ENCODE measurements at regions not wholly inside any gene's neighbourhood (a gene's known extent, or its start where the extent isn't known, plus 50 kb on each side); places are given as distances from the start of the nearest gene placed in this dataset.

DNA sequence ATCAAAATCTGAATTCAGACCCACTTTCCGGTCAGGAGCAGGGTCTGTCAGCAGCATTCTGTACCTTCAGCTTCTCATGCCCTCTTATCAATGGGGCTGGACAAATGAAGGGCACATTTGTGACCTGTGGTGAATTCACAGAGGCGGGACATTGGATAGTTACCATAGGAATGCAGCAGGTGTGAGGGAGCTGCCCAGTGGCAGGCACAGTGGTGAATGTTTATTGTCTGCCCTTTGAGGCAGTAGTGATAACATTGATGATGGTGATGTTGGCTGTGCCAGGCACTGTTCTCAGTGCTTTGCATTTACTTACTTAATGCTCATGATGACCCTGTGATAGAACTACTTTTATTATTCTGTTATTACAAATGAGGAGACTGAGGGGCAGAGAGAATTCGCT, 101.2 kb upstream of the KIT start:
- H3K27me3 ChIP-seq (ENCODE audit: insufficient read depth, low read depth, low read length), result no peaks in the 10 kb centered on the region
- H3K36me3 ChIP-seq (ENCODE audit: insufficient read depth, low read length), result no peaks in the 10 kb centered on the region

DNA sequence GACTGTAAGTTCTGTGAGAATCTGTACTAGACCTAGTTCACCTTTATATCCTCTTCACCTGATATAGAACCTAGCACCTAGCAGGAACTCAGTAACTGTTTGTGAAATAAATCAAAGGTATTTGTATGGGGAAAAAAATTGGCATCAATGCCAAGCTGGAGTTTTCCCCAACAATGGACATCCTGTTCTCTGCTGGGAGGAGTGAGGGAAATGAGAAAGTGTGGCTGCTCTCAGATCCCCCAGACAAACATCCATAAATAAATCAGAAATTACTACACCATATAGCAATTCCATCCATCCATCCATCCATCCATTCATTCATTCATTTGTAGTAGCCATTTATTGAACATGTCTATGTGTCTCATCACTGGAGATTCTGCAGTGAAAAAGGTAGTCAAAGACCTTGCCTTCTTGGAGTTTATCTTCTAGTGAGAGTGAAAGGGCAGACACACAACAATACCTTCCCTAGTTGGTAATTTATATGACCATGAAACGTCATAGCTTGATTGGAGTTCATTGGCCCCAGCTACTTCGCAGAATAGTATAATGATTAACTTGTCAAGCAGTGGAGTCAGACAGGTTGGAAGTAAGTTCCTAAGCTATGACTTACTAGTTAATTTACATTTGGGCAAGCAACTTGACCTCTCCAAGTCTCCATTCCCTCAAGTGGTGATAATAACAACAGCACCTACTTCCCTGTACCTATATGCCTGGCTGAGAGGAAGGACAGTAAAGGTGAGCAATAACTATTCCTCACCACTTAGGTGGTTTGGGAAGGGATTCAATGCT, 98.7 kb upstream of the KIT start:
- H2AFZ ChIP-seq (ENCODE audit: low read depth, low read length), result no peak overlapping the region
- no peak for TF ChIP-seq TAF1 (IDR thresholded peaks at IDR 0.05; ENCODE audit: low read depth)
- H3K9me2 ChIP-seq (ENCODE audit: insufficient read depth, low read length), result no peaks in the 10 kb centered on the region
- H3K4me3 ChIP-seq (ENCODE audit: low read length), result no peak overlapping the region
- no peaks in the 10 kb centered on the region for H3K27me3 ChIP-seq (ENCODE audit: insufficient read depth, low read depth, low read length)
- H3F3A ChIP-seq (ENCODE audit: insufficient read depth, low read length, poor library complexity, severe bottlenecking), result no peaks in the 10 kb centered on the region
- no peaks in the 10 kb centered on the region for H3K79me2 ChIP-seq (replicated peaks; ENCODE audit: insufficient read depth, low read length)
- H3K36me3 ChIP-seq (ENCODE audit: insufficient read depth, low read length), result no peaks in the 10 kb centered on the region
- H4K20me1 ChIP-seq (ENCODE audit: insufficient read depth), result no peaks in the 10 kb centered on the region
- no peak overlapping the region for H3K9ac ChIP-seq (ENCODE audit: low read length)
- no peak overlapping the region for H3K4me2 ChIP-seq (ENCODE audit: low read length)
- H3K27ac ChIP-seq (ENCODE audit: low read length), result no peak overlapping the region
- no peaks in the 10 kb centered on the region for H3K9me3 ChIP-seq (ENCODE audit: low read length)

More for the DNA sequence above, 101.2 kb upstream of the KIT start:
- Histone ChIP-seq H3F3A (ENCODE audit: insufficient read depth, low read length, poor library complexity, severe bottlenecking) (no peaks in the 10 kb centered on the region), H3K79me2 (replicated peaks; ENCODE audit: insufficient read depth, low read length) (no peaks in the 10 kb centered on the region), H2AFZ (ENCODE audit: low read depth, low read length) (no peak overlapping the region), H3K9me3 (ENCODE audit: low read length) (no peaks in the 10 kb centered on the region), H3K9me2 (ENCODE audit: insufficient read depth, low read length) (no peaks in the 10 kb centered on the region), H3K9ac (ENCODE audit: low read length) (no peak overlapping the region), H4K20me1 (ENCODE audit: insufficient read depth) (no peaks in the 10 kb centered on the region), H3K27ac (ENCODE audit: low read length) (no peak overlapping the region), H3K4me2 (ENCODE audit: low read length) (no peak overlapping the region), H3K4me3 (ENCODE audit: low read length) (no peak overlapping the region)
- TF ChIP-seq, protein P1, sequence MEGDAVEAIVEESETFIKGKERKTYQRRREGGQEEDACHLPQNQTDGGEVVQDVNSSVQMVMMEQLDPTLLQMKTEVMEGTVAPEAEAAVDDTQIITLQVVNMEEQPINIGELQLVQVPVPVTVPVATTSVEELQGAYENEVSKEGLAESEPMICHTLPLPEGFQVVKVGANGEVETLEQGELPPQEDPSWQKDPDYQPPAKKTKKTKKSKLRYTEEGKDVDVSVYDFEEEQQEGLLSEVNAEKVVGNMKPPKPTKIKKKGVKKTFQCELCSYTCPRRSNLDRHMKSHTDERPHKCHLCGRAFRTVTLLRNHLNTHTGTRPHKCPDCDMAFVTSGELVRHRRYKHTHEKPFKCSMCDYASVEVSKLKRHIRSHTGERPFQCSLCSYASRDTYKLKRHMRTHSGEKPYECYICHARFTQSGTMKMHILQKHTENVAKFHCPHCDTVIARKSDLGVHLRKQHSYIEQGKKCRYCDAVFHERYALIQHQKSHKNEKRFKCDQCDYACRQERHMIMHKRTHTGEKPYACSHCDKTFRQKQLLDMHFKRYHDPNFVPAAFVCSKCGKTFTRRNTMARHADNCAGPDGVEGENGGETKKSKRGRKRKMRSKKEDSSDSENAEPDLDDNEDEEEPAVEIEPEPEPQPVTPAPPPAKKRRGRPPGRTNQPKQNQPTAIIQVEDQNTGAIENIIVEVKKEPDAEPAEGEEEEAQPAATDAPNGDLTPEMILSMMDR (IDR thresholded peaks at IDR 0.05; ENCODE audit: poor library complexity, severe bottlenecking), result no peak
- TF ChIP-seq, protein P2, sequence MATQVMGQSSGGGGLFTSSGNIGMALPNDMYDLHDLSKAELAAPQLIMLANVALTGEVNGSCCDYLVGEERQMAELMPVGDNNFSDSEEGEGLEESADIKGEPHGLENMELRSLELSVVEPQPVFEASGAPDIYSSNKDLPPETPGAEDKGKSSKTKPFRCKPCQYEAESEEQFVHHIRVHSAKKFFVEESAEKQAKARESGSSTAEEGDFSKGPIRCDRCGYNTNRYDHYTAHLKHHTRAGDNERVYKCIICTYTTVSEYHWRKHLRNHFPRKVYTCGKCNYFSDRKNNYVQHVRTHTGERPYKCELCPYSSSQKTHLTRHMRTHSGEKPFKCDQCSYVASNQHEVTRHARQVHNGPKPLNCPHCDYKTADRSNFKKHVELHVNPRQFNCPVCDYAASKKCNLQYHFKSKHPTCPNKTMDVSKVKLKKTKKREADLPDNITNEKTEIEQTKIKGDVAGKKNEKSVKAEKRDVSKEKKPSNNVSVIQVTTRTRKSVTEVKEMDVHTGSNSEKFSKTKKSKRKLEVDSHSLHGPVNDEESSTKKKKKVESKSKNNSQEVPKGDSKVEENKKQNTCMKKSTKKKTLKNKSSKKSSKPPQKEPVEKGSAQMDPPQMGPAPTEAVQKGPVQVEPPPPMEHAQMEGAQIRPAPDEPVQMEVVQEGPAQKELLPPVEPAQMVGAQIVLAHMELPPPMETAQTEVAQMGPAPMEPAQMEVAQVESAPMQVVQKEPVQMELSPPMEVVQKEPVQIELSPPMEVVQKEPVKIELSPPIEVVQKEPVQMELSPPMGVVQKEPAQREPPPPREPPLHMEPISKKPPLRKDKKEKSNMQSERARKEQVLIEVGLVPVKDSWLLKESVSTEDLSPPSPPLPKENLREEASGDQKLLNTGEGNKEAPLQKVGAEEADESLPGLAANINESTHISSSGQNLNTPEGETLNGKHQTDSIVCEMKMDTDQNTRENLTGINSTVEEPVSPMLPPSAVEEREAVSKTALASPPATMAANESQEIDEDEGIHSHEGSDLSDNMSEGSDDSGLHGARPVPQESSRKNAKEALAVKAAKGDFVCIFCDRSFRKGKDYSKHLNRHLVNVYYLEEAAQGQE (IDR thresholded peaks at IDR 0.05; ENCODE audit: borderline replicate concordance), result no peak
- TF ChIP-seq RAD21 (conservative IDR thresholded peaks at IDR 0.05), result no peak
- no peak for TF ChIP-seq EZH2 (IDR thresholded peaks at IDR 0.05; ENCODE audit: borderline replicate concordance, insufficient read depth, low read length, poor library complexity, severe bottlenecking)
- TF ChIP-seq POLR2AphosphoS5 (IDR thresholded peaks at IDR 0.05), result no peak
- no peak for TF ChIP-seq EP300 (conservative IDR thresholded peaks at IDR 0.05; ENCODE audit: poor library complexity, severe bottlenecking)
- no peak for TF ChIP-seq SMC3 (conservative IDR thresholded peaks at IDR 0.05; ENCODE audit: poor library complexity)
- TF ChIP-seq TAF1 (IDR thresholded peaks at IDR 0.05; ENCODE audit: low read depth), result no peak
- TF ChIP-seq MXI1 (conservative IDR thresholded peaks at IDR 0.05; ENCODE audit: poor library complexity, severe bottlenecking), result no peak

Data from neural cell (in vitro differentiated cells).